NCI-H2171 (cell line): ENCODE measurements at regions not wholly inside any gene's neighbourhood (a gene's known extent, or its start where the extent isn't known, plus 50 kb on each side); places are given as distances from the start of the nearest gene placed in this dataset.
"Not testable (repeated sequence)": the region's sequence is repeated elsewhere in the genome, so short reads cannot be mapped to it uniquely, and the experiment has no call there.

Experiments used
- DNase-seq: peaks from one replicate; lab custom pipeline; 2025; lab: John Stamatoyannopoulos, UW

GRCh38 chr3:15993660-15994059 lies 180.8 kb upstream of the GALNT15 start:
- not testable (repeated sequence) for DNase-seq

DNA sequence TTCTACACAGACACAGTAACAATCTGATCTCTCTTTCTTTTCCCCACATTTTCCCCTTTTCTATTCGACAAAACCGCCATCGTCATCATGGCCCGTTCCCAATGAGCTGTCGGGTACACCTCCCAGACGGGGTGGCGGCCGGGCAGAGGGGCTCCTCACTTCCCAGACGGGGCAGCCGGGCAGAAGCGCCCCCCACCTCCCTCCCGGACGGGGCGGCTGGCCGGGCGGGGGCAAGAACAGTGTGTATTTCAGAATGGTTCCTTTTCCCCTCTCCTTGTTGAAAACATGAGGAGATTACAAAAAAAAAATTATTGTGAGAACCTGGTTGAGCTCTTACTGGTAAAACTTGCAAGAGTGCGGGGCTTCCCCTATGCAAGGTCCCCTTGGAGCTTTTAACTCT lies 178.0 kb upstream of the GALNT15 start:
- DNase-seq: not testable (repeated sequence)

- DNase-seq: no peak
These were observed 177.1 kb upstream of the GALNT15 start for GRCh38 chr3:15997274-15997943.

- DNase-seq: no peak
These were observed 175.6 kb upstream of the GALNT15 start for GRCh38 chr3:15998911-15999310.

DNA sequence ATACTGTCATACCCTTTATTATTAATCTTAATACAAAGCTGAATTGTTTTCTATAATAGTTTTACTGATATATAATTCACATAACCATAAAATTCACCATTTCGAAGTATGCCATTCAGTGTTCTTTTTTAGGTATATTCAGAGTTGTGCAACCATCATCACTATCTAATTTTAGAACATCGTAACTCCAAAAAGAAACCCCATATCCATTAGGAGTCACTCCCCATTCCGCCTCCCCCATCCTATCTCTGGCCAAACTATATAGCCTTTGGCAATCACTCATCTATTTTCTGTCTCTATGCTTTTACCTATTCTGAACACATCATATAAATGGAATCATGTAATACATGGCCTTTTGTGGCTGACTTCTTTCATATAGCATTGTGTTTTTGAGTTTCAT lies 169.7 kb upstream of the GALNT15 start:
- DNase-seq: no peak

- DNase-seq: no peak
These were observed 163.1 kb upstream of the GALNT15 start for GRCh38 chr3:16011376-16011775.

GRCh38 chr3:16012086-16012485 lies 162.4 kb upstream of the GALNT15 start:
- DNase-seq: no peak

DNA sequence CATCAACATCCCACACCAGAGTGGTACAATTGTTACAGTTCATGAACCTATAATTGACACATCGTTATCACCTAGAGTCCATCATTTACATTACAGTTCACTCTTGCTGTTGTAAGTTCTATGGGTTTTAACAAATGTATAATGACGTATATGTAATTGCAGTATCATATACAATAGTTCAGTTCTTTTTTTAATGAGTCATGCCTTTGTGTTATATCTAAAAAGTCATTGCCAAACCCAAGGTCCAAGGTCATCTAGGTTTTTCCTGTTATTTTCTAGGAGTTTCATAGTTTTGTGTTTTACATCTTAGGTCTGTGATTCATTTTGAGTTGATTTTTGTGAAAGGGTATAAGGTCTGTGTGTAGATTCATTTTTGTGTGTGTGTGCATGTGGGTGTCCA lies 160.9 kb upstream of the GALNT15 start:
- DNase-seq: no peak

- DNase-seq: not testable (repeated sequence)
These were observed 152.7 kb upstream of the GALNT15 start for GRCh38 chr3:16021801-16022200.

- DNase-seq: not testable (repeated sequence)
These were observed 150.6 kb upstream of the GALNT15 start for GRCh38 chr3:16023881-16024280.

DNA sequence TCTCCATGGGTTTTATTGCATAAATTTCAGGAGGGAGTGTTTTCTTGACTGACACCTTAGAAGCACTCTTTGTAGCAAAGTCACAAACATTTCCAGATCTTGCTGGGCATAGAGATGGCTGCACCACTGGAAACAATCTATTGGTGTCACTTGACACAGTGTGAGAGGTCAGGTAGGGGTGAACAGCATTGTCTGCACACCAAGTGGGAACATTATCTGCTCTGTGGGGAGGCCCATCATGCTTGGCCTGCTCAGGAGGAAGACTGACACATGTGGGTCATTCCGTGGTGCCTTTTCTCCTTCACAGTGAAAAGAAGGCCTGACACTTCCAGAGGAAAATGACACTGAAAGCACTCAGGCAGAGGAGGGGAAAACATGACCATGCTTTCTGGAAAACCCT lies 149.9 kb upstream of the GALNT15 start:
- no peak for DNase-seq

- no peak for DNase-seq
These were observed 147.7 kb upstream of the GALNT15 start for GRCh38 chr3:16026753-16027152.

DNA sequence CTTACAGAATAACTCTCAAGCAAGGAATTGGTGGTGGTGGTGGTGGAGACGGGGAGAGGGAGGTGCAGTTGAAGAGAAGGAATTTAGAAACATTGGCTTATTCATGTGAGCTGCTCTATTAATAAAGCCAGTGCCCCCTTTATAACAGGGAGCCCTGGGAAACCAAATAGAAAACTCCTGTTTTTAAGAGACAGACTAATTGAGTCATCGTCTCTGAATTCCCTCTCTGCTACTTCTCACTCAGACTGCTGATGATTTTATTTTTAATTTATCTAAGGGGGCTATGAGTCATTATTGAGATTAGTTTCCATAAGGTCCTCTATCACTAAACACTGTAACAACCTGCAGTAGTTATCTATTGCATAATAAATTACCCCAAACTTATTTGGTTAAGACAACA lies 145.9 kb upstream of the GALNT15 start:
- no peak for DNase-seq

GRCh38 chr3:16030342-16030741 lies 144.1 kb upstream of the GALNT15 start:
- no peak for DNase-seq

- DNase-seq: no peak
These were observed 143.0 kb upstream of the GALNT15 start for GRCh38 chr3:16031434-16031833.

DNA sequence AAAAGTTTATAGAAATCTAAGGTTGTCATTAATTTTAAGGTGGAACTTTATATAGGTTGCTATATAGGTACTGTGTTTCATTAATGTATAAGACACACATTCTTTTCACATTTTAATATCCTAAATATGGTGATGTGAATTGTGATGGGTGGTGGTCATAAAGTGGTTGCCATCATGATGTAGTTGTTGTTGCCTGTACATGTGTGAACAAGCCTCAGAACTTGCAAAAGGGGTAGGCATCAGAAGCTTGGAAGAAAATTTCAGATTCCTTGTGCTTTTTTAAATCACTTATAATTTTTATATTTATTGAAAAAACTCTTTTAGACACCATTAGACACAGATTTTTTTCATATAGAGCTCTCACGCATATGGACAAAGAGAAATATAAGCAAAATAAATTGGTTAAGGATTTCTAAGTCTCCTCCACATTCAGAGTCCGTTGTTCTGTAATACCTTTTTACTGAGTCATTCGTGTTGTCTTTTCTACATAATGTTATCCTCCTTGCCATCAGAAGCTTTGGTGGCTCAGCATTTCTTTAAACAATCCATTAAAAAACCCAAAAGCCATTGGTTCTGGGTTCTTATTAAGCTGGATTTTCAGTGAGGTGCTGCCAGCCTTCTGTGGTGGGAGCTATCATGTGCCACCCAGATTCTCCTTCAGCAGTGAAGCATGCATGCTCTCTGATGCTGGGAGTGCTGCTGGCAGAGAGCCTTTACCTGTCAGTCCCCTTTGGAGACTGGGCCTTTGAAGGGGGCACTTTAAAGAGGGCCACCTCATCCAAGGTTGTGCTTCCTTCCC lies 140.4 kb upstream of the GALNT15 start:
- DNase-seq: no peak

- DNase-seq: no peak
These were observed 133.5 kb upstream of the GALNT15 start for GRCh38 chr3:16040991-16041390.

DNA sequence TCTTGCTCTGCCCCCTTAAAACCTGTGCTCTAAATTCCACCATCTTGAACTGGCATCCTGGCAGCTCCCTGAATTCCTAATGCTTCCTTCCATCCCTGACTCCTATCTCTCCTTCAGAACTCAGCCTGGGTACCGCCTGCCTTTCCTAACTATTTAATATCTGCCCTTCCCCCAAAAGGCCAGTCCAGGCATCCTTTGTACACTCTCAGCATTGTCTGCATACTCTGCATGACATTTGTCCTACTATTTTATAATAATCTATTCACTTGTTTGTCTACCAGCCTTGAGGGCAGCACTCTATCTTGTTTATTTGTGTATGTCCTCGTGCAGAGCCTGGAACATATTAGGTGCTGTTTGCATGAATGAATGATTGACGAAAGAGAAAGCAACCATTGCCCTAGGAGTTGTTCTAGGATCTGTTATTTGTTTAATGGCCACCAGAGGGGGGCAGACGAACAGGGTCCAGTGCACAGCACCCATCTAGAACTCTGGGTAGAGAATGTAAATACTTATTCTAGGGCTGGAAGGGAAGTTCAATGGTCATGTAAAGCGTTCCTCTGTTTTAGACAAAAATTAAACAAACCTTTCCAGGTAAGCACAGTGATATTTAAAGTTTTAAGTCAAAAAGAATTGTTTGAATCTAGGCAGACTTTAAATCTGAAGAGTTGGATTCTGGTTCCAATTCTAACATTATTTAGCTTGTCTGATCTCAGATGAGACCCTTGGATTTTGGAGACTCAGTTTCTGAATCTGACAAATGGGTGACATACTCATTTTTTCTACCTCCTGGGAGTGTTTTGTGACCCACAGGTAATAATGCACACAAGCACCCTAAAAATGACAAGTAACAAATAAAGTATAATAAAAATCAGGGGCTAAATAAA lies 125.8 kb upstream of the GALNT15 start:
- DNase-seq: no peak

DNA sequence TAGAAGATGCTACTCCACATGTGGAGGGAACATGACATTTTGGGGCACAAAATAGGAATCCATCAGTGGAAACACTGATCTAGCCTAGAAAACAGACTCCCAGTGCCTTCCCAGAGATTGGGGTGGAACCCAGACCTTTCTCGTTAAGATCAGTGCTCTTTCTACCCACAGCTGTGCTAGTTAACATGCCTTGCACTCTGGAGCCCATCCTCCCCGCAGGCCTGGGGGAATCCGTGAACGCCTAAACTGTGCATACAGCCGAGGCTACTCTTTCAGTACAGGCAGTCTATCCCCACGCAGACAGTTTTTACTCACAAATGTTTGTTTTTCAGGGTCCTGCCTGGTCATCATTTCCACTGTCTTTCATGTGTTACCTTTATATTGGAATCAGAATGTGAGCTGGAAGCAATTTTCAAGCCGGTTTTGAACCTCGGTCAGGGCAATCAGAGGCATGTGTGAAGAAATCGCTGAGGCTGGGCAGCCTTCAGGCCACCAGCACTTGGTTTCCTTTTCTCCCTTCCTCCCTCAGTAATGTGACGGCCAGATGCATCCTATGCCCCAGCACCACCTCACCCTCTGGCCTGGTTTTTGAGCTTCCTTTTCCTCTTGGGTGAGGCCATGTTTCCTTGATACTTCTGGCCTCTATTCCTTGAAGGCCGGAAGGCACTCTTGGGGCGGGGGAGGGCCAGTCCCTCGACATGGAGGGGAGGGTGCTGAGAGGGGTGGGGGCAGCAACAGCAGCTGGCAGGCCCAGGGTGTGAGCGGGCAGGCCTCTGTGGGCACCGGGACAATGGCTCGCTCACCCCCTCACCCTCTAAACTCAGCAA lies 123.6 kb upstream of the GALNT15 start:
- no peak for DNase-seq

GRCh38 chr3:16051691-16052090 lies 122.8 kb upstream of the GALNT15 start:
- no peak for DNase-seq

- no peak for DNase-seq
These were observed 121.5 kb upstream of the GALNT15 start for GRCh38 chr3:16052964-16053363.

GRCh38 chr3:16053794-16054193 lies 120.7 kb upstream of the GALNT15 start:
- DNase-seq: no peak
